Spleen (tissue), 7 donors: ENCODE measurements at regions not wholly inside any gene's neighbourhood (a gene's known extent, or its start where the extent isn't known, plus 50 kb on each side); places are given as distances from the start of the nearest gene placed in this dataset.

Experiments used
- POLR2A ChIP-seq, 3 donors: fragments of 450-650 bp; IDR thresholded peaks; one replicate each; pipeline ENCODE4 v1.5.1; 2017; ENCODE audit warnings: antibody characterized with exemption in 3 of 3, mild to moderate bottlenecking in 1 of 3
- TF ChIP-seq, protein P1 (sequence below), 11 experiments: fragments of 200-600 bp in 7 of 11; fragments of 450-650 bp in 4 of 11; sonication (generic) in 4 of 11; IDR thresholded peaks in 8 of 11; conservative IDR thresholded peaks in 3 of 11; 1 replicate in 7 of 11; 2 replicates in 4 of 11; pipeline versions ENCODE4 v1.4.0 to v1.8.0; 2016 to 2021; ENCODE audit warnings: antibody characterized with exemption in 11 of 11, inconsistent platforms in 4 of 11, mild to moderate bottlenecking in 1 of 11
- donor health status: DM: no; HTN: no; CAD: no; lungs with moderate emphysema.
- donor health status: DM: no; HTN: no; CAD: no.
- donor health status: DM: no; HTN: no; CAD: no.

DNA sequence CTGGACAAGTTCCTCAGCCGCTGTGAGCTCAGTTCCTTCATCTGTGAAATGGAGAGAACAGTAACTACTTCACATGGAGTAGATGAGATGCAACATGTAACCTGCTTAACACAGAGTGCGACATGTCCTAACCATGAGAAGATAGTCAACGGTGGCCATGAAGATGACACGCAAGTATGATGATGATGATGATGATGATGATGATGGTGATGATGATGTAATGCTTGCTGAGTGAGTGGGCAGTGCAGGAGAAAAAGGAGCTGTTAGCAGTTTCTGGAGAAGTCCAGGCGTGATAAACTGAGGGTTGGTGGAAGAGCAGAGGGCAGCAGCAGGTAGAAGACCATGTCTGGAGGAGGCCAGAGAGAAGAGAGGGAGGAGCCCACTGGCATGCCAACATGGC lies 90.8 kb upstream of the CD82 start:
- TF ChIP-seq, protein P1, sequence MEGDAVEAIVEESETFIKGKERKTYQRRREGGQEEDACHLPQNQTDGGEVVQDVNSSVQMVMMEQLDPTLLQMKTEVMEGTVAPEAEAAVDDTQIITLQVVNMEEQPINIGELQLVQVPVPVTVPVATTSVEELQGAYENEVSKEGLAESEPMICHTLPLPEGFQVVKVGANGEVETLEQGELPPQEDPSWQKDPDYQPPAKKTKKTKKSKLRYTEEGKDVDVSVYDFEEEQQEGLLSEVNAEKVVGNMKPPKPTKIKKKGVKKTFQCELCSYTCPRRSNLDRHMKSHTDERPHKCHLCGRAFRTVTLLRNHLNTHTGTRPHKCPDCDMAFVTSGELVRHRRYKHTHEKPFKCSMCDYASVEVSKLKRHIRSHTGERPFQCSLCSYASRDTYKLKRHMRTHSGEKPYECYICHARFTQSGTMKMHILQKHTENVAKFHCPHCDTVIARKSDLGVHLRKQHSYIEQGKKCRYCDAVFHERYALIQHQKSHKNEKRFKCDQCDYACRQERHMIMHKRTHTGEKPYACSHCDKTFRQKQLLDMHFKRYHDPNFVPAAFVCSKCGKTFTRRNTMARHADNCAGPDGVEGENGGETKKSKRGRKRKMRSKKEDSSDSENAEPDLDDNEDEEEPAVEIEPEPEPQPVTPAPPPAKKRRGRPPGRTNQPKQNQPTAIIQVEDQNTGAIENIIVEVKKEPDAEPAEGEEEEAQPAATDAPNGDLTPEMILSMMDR (IDR thresholded peaks at IDR 0.05 in 8 of 11, conservative IDR thresholded peaks at IDR 0.05 in 3 of 11): no peak
- no peak for TF ChIP-seq POLR2A (IDR thresholded peaks at IDR 0.05)
